ENCODE measurements at regions not wholly inside any gene's neighbourhood (a gene's known extent, or its start where the extent isn't known, plus 50 kb on each side); places are given as distances from the start of the nearest gene placed in this dataset.

GRCh38 chr13:69199664-69200063 lies 908.0 kb upstream of the ATXN8OS start:
- H3K79me2 ChIP-seq (ENCODE audit: insufficient read depth, low read length), result no peaks in the 10 kb centered on the region
- TF ChIP-seq, protein P1, sequence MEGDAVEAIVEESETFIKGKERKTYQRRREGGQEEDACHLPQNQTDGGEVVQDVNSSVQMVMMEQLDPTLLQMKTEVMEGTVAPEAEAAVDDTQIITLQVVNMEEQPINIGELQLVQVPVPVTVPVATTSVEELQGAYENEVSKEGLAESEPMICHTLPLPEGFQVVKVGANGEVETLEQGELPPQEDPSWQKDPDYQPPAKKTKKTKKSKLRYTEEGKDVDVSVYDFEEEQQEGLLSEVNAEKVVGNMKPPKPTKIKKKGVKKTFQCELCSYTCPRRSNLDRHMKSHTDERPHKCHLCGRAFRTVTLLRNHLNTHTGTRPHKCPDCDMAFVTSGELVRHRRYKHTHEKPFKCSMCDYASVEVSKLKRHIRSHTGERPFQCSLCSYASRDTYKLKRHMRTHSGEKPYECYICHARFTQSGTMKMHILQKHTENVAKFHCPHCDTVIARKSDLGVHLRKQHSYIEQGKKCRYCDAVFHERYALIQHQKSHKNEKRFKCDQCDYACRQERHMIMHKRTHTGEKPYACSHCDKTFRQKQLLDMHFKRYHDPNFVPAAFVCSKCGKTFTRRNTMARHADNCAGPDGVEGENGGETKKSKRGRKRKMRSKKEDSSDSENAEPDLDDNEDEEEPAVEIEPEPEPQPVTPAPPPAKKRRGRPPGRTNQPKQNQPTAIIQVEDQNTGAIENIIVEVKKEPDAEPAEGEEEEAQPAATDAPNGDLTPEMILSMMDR (IDR thresholded peaks at IDR 0.05; ENCODE audit: insufficient read depth, low read length, poor library complexity, severe bottlenecking), result no peak
- TF ChIP-seq EZH2phosphoT487 (conservative IDR thresholded peaks at IDR 0.05; ENCODE audit: low read length), result no peak
- no peaks in the 10 kb centered on the region for H3F3A ChIP-seq (ENCODE audit: insufficient read depth)
- no peak overlapping the region for H3K27ac ChIP-seq (ENCODE audit: low read depth, low read length)
- no peaks in the 10 kb centered on the region for H4K20me1 ChIP-seq (ENCODE audit: low read depth, low read length)
- no peaks in the 10 kb centered on the region for H3K9me3 ChIP-seq (ENCODE audit: insufficient read depth, low read length)
- no peak overlapping the region for H3K4me2 ChIP-seq (ENCODE audit: low read depth, low read length, poor library complexity, severe bottlenecking)
- no peak overlapping the region for H2AFZ ChIP-seq (ENCODE audit: low read depth, low read length, severe bottlenecking)
- H3K9ac ChIP-seq (ENCODE audit: low read length), result no peak overlapping the region
- no peaks in the 10 kb centered on the region for H3K9me2 ChIP-seq (replicated peaks; ENCODE audit: insufficient read depth, low read length)
- H3K27me3 ChIP-seq (ENCODE audit: low read length), result no peaks in the 10 kb centered on the region
- H3K4me3 ChIP-seq (ENCODE audit: insufficient read depth, low read length, poor library complexity, severe bottlenecking), result no peak overlapping the region
- H3K36me3 ChIP-seq (ENCODE audit: low read length), result no peaks in the 10 kb centered on the region

- no peaks in the 10 kb centered on the region for H3K27me3 ChIP-seq (ENCODE audit: low read length)
- H4K20me1 ChIP-seq (ENCODE audit: low read depth, low read length), result no peaks in the 10 kb centered on the region
- H3K4me2 ChIP-seq (ENCODE audit: low read depth, low read length, poor library complexity, severe bottlenecking), result no peak overlapping the region
- H3K4me3 ChIP-seq (ENCODE audit: insufficient read depth, low read length, poor library complexity, severe bottlenecking), result no peak overlapping the region
- no peaks in the 10 kb centered on the region for H3K79me2 ChIP-seq (ENCODE audit: insufficient read depth, low read length)
- no peaks in the 10 kb centered on the region for H3F3A ChIP-seq (ENCODE audit: insufficient read depth)
- no peak overlapping the region for H3K27ac ChIP-seq (ENCODE audit: low read depth, low read length)
- H3K9me2 ChIP-seq (replicated peaks; ENCODE audit: insufficient read depth, low read length), result no peaks in the 10 kb centered on the region
- TF ChIP-seq, protein P1 (IDR thresholded peaks at IDR 0.05; ENCODE audit: insufficient read depth, low read length, poor library complexity, severe bottlenecking), result no peak
- no peak for TF ChIP-seq EZH2phosphoT487 (conservative IDR thresholded peaks at IDR 0.05; ENCODE audit: low read length)
- no peak overlapping the region for H3K9ac ChIP-seq (ENCODE audit: low read length)
- H3K36me3 ChIP-seq (ENCODE audit: low read length), result no peaks in the 10 kb centered on the region
- peak overlapping the region; percentile 55 for H2AFZ ChIP-seq (ENCODE audit: low read depth, low read length, severe bottlenecking)
- H3K9me3 ChIP-seq (ENCODE audit: insufficient read depth, low read length), result no peaks in the 10 kb centered on the region
Measured at GRCh38 chr13:69198706-69199105, 908.9 kb upstream of the ATXN8OS start.

GRCh38 chr13:69194130-69194529 lies 913.5 kb upstream of the ATXN8OS start:
- Histone ChIP-seq H3K79me2 (ENCODE audit: insufficient read depth, low read length) (no peaks in the 10 kb centered on the region), H3K36me3 (ENCODE audit: low read length) (no peaks in the 10 kb centered on the region), H3K27me3 (ENCODE audit: low read length) (no peaks in the 10 kb centered on the region), H3F3A (ENCODE audit: insufficient read depth) (no peaks in the 10 kb centered on the region), H3K27ac (ENCODE audit: low read depth, low read length) (no peak overlapping the region), H3K4me2 (ENCODE audit: low read depth, low read length, poor library complexity, severe bottlenecking) (no peak overlapping the region), H4K20me1 (ENCODE audit: low read depth, low read length) (no peaks in the 10 kb centered on the region), H2AFZ (ENCODE audit: low read depth, low read length, severe bottlenecking) (peak overlapping the region; percentile 71), H3K4me3 (ENCODE audit: insufficient read depth, low read length, poor library complexity, severe bottlenecking) (no peak overlapping the region), H3K9ac (ENCODE audit: low read length) (no peak overlapping the region), H3K9me3 (ENCODE audit: insufficient read depth, low read length) (0 out of 2 replicates have a peak, but pooled peaks cover 5% of the 10 kb centered on the region), H3K9me2 (replicated peaks; ENCODE audit: insufficient read depth, low read length) (no peaks in the 10 kb centered on the region)
- TF ChIP-seq, protein P1 (IDR thresholded peaks at IDR 0.05; ENCODE audit: insufficient read depth, low read length, poor library complexity, severe bottlenecking), result no peak
- no peak for TF ChIP-seq EZH2phosphoT487 (conservative IDR thresholded peaks at IDR 0.05; ENCODE audit: low read length)
